ENCODE measurements at regions not wholly inside any gene's neighbourhood (a gene's known extent, or its start where the extent isn't known, plus 50 kb on each side); places are given as distances from the start of the nearest gene placed in this dataset.

GRCh38 chr15:57821826-57822225 is 115.3 kb downstream of the POLR2M start:
- intact Hi-C loops (cut with micrococcal nuclease) = no loop called here

- intact Hi-C loops (cut with micrococcal nuclease) = no loop called here
These were observed 116.9 kb downstream of the POLR2M start for GRCh38 chr15:57823325-57823882.

GRCh38 chr15:57824186-57824585 is 117.7 kb downstream of the POLR2M start:
- intact Hi-C loops (cut with micrococcal nuclease) = no loop called here

- intact Hi-C loops (cut with micrococcal nuclease) = no loop called here
These were observed 120.5 kb downstream of the POLR2M start for GRCh38 chr15:57827021-57827420.

- intact Hi-C loops (cut with micrococcal nuclease) = no loop called here
These were observed 121.5 kb downstream of the POLR2M start for GRCh38 chr15:57827971-57828370.

- intact Hi-C loops (cut with micrococcal nuclease) = no loop called here
These were observed 125.7 kb downstream of the POLR2M start for GRCh38 chr15:57832183-57832582.

GRCh38 chr15:57835119-57835518 is 128.6 kb downstream of the POLR2M start:
- intact Hi-C loops (cut with micrococcal nuclease) = no loop called here

- intact Hi-C loops (cut with micrococcal nuclease) = no loop called here
These were observed 142.8 kb downstream of the POLR2M start for GRCh38 chr15:57849317-57849716.

GRCh38 chr15:57854531-57854930 is 148.0 kb downstream of the POLR2M start:
- intact Hi-C loops (cut with micrococcal nuclease) = no loop called here

GRCh38 chr15:57857871-57858270 is 151.4 kb downstream of the POLR2M start:
- intact Hi-C loops (cut with micrococcal nuclease) = no loop called here

- intact Hi-C loops (cut with micrococcal nuclease) = no loop called here
These were observed 152.7 kb downstream of the POLR2M start for GRCh38 chr15:57859130-57859685.

GRCh38 chr15:57861034-57861638 is 154.6 kb downstream of the POLR2M start:
- intact Hi-C loops (cut with micrococcal nuclease) = loop anchor here (1.0 kb wide), 5 partner anchors 110 to 302 kb away; no protein-coding TSS in a partner anchor

GRCh38 chr15:57861815-57862586 is 155.5 kb downstream of the POLR2M start:
- intact Hi-C loops (cut with micrococcal nuclease) = loop anchor here (1.0 kb wide), 5 partner anchors 111 to 303 kb away; no protein-coding TSS in a partner anchor

GRCh38 chr15:57862761-57863160 is 156.2 kb downstream of the POLR2M start:
- intact Hi-C loops (cut with micrococcal nuclease) = no loop called here

- intact Hi-C loops (cut with micrococcal nuclease) = no loop called here
These were observed 158.8 kb downstream of the POLR2M start for GRCh38 chr15:57865294-57865693.

GRCh38 chr15:57866149-57866736 is 159.7 kb downstream of the POLR2M start:
- intact Hi-C loops (cut with micrococcal nuclease) = loop anchor here (1.0 kb wide), 2 partner anchors 205 to 316 kb away; no protein-coding TSS in a partner anchor

GRCh38 chr15:57867970-57868798 is 161.7 kb downstream of the POLR2M start:
- intact Hi-C loops (cut with micrococcal nuclease) = no loop called here

GRCh38 chr15:57870667-57871066 is 164.2 kb downstream of the POLR2M start:
- intact Hi-C loops (cut with micrococcal nuclease) = no loop called here

GRCh38 chr15:57872281-57873030 is 165.9 kb downstream of the POLR2M start:
- intact Hi-C loops (cut with micrococcal nuclease) = no loop called here

- intact Hi-C loops (cut with micrococcal nuclease) = no loop called here
These were observed 167.2 kb downstream of the POLR2M start for GRCh38 chr15:57873564-57874209.
